Fibroblast of skin of left biceps (primary cell): ENCODE measurements at regions not wholly inside any gene's neighbourhood (a gene's known extent, or its start where the extent isn't known, plus 50 kb on each side); places are given as distances from the start of the nearest gene placed in this dataset.
A peak's percentile ranks its signal among the peaks of the same experiment; 100 is the strongest.
"Not testable (repeated sequence)": the region's sequence is repeated elsewhere in the genome, so short reads cannot be mapped to it uniquely, and the experiment has no call there.

ENCODE experiments used
- DNase-seq, 2 experiments: peaks; one replicate each; pipeline ENCODE4 v3.0.0-alpha.2; 2013; ENCODE audit warnings: low read depth in 2 of 2

GRCh38 chr5:124796495-124796894 is 50.1 kb upstream of the ZNF608 start:
- no peak for DNase-seq

GRCh38 chr5:124797665-124798087 is 51.2 kb upstream of the ZNF608 start:
- no peak for DNase-seq

GRCh38 chr5:124798890-124799289 is 52.5 kb upstream of the ZNF608 start:
- DNase-seq, result no peak

GRCh38 chr5:124801551-124801950 is 55.1 kb upstream of the ZNF608 start:
- DNase-seq, result no peak

GRCh38 chr5:124803617-124804323 is 57.3 kb upstream of the ZNF608 start:
- no peak for DNase-seq

- no peak for DNase-seq
Measured at GRCh38 chr5:124806026-124806372, 59.6 kb upstream of the ZNF608 start.

- DNase-seq, result peak; percentile 52 to 58
Measured at GRCh38 chr5:124806373-124807077, 60.1 kb upstream of the ZNF608 start.

- DNase-seq, result no peak
Measured at GRCh38 chr5:124808842-124809268, 62.4 kb upstream of the ZNF608 start.

- DNase-seq, result no peak
Measured at GRCh38 chr5:124810396-124811006, 64.1 kb upstream of the ZNF608 start.

GRCh38 chr5:124812771-124813358 is 66.4 kb upstream of the ZNF608 start:
- no peak for DNase-seq

GRCh38 chr5:124816381-124816780 is 69.9 kb upstream of the ZNF608 start:
- DNase-seq, result no peak

GRCh38 chr5:124819201-124819600 is 72.8 kb upstream of the ZNF608 start:
- no peak for DNase-seq

- DNase-seq, result no peak
Measured at GRCh38 chr5:124822647-124823046, 76.2 kb upstream of the ZNF608 start.

GRCh38 chr5:124823380-124823779 is 76.9 kb upstream of the ZNF608 start:
- no peak for DNase-seq

- DNase-seq, result peak; percentile 12 to 19
Measured at GRCh38 chr5:124824637-124825158, 78.3 kb upstream of the ZNF608 start.

GRCh38 chr5:124825250-124825982 is 79.0 kb upstream of the ZNF608 start:
- DNase-seq, result no peak

- no peak for DNase-seq
Measured at GRCh38 chr5:124825983-124826337, 79.5 kb upstream of the ZNF608 start.

GRCh38 chr5:124828731-124829234 is 82.3 kb upstream of the ZNF608 start:
- no peak for DNase-seq

- DNase-seq, result no peak
Measured at GRCh38 chr5:124831687-124832240, 85.3 kb upstream of the ZNF608 start.

- no peak for DNase-seq
Measured at GRCh38 chr5:124832510-124832909, 86.1 kb upstream of the ZNF608 start.

GRCh38 chr5:124836314-124836713 is 89.9 kb upstream of the ZNF608 start:
- DNase-seq, result not testable (repeated sequence)
